CD14-positive monocyte (primary cell): ENCODE measurements at regions not wholly inside any gene's neighbourhood (a gene's known extent, or its start where the extent isn't known, plus 50 kb on each side); places are given as distances from the start of the nearest gene placed in this dataset.
"Not testable (repeated sequence)": the region's sequence is repeated elsewhere in the genome, so short reads cannot be mapped to it uniquely, and the experiment has no call there.

ENCODE experiments used
- DNase-seq, 3 donors: peaks; one replicate each; pipeline ENCODE4 v3.0.0-alpha.2; 2011 to 2022
- H2AFZ ChIP-seq: 2 replicates; pipeline ENCODE4 v1.6.0; 2012; ENCODE audit warnings: mild to moderate bottlenecking, low read depth, low read length, inconsistent platforms; ENCODE audit not compliant: insufficient read depth, poor library complexity, severe bottlenecking
- H3K27ac ChIP-seq, 2 donors: 1 replicate in 1 of 2; 2 replicates in 1 of 2; pipeline ENCODE4 v1.5.1; 2012 to 2013; ENCODE audit warnings: low read length in 2 of 2, control low read depth in 1 of 2, inconsistent platforms in 1 of 2, low read depth in 1 of 2, mild to moderate bottlenecking in 1 of 2
- H3K27me3 ChIP-seq, 2 donors: one replicate each; pipeline versions ENCODE4 v1.6.0 to v1.6.1; 2011 to 2013; ENCODE audit warnings: low read length in 2 of 2; ENCODE audit not compliant: control insufficient read depth in 2 of 2, insufficient read depth in 2 of 2
- H3K36me3 ChIP-seq, 2 donors: replicated peaks in 1 of 2; 1 replicate in 1 of 2; 2 replicates in 1 of 2; pipeline versions ENCODE4 v1.5.1 to v1.6.1; 2012 to 2013; ENCODE audit warnings: low read length in 2 of 2, control low read depth in 1 of 2, inconsistent platforms in 1 of 2, mild to moderate bottlenecking in 1 of 2; ENCODE audit not compliant: insufficient read depth in 2 of 2, control insufficient read depth in 1 of 2
- H3K4me1 ChIP-seq, 2 donors: 1 replicate in 1 of 2; 2 replicates in 1 of 2; pipeline versions ENCODE4 v1.5.1 to v1.6.1; 2012 to 2013; ENCODE audit warnings: low read length in 2 of 2, control low read depth in 1 of 2, inconsistent platforms in 1 of 2, mild to moderate bottlenecking in 1 of 2, moderate library complexity in 1 of 2; ENCODE audit not compliant: insufficient read depth in 2 of 2, control insufficient read depth in 1 of 2
- H3K4me2 ChIP-seq: replicated peaks from 2 replicates; pipeline ENCODE3; 2012; ENCODE audit warnings: low read length, moderate library complexity, mild to moderate bottlenecking; ENCODE audit not compliant: poor library complexity, severe bottlenecking; ENCODE audit errors: extremely low read depth
- H3K4me3 ChIP-seq, 3 experiments: fragments of 200-600 bp in 1 of 3; sonication (generic) in 1 of 3; replicated peaks in 1 of 3; 1 replicate in 2 of 3; 2 replicates in 1 of 3; pipeline ENCODE4 v1.5.1; 2011 to 2013; ENCODE audit warnings: low read length in 3 of 3, mild to moderate bottlenecking in 3 of 3, control low read depth in 2 of 3, low read depth in 2 of 3, inconsistent platforms in 1 of 3, moderate library complexity in 1 of 3
- H3K79me2 ChIP-seq: 2 replicates; pipeline ENCODE4 v1.6.0; 2012; ENCODE audit warnings: mild to moderate bottlenecking, control low read depth, inconsistent platforms, low read length, moderate library complexity; ENCODE audit not compliant: insufficient read depth
- H3K9ac ChIP-seq: 2 replicates; pipeline ENCODE4 v1.6.0; 2017; ENCODE audit warnings: low read length, mild to moderate bottlenecking; ENCODE audit not compliant: insufficient read depth, poor library complexity, severe bottlenecking
- H3K9me3 ChIP-seq, 2 donors: replicated peaks in 1 of 2; 1 replicate in 1 of 2; 2 replicates in 1 of 2; pipeline versions ENCODE4 v1.5.1 to v1.6.1; 2012 to 2013; ENCODE audit warnings: low read length in 2 of 2, control low read depth in 1 of 2; ENCODE audit not compliant: control insufficient read depth in 1 of 2, insufficient read depth in 1 of 2
- H4K20me1 ChIP-seq: 2 replicates; pipeline ENCODE4 v1.6.0; 2012; ENCODE audit warnings: mild to moderate bottlenecking, low read length, control low read depth, moderate library complexity; ENCODE audit not compliant: insufficient read depth
- H3K27ac Mint-ChIP-seq, 7 donors: one replicate each; pipeline ENCODE4 v1.8.0; 2020; ENCODE audit warnings: mild to moderate bottlenecking in 7 of 7, mixed read lengths in 7 of 7, moderate library complexity in 6 of 7, inconsistent platforms in 2 of 7
- H3K27me3 Mint-ChIP-seq, 3 donors: one replicate each; pipeline ENCODE4 v1.8.0; 2021 to 2022; ENCODE audit warnings: low read depth in 3 of 3, mild to moderate bottlenecking in 3 of 3, mixed read lengths in 3 of 3, moderate library complexity in 3 of 3, inconsistent platforms in 1 of 3
- H3K36me3 Mint-ChIP-seq, 2 donors: one replicate each; pipeline ENCODE4 v1.8.0; 2020; ENCODE audit warnings: mixed read lengths in 2 of 2, inconsistent platforms in 1 of 2, mild to moderate bottlenecking in 1 of 2
- H3K4me1 Mint-ChIP-seq: one replicate; pipeline ENCODE4 v1.8.0; 2020; ENCODE audit warnings: mild to moderate bottlenecking, mixed read lengths
- H3K4me3 Mint-ChIP-seq, 2 donors: one replicate each; pipeline ENCODE4 v1.8.0; 2020; ENCODE audit warnings: mild to moderate bottlenecking in 2 of 2, mixed read lengths in 2 of 2, moderate library complexity in 1 of 2
- H3K9me3 Mint-ChIP-seq, 7 donors: one replicate each; pipeline ENCODE4 v1.8.0; 2020 to 2022; ENCODE audit warnings: mixed read lengths in 7 of 7, mild to moderate bottlenecking in 6 of 7, moderate library complexity in 6 of 7, inconsistent platforms in 2 of 7
- CTCF ChIP-seq: fragments of 200-600 bp; IDR thresholded peaks from one replicate; pipeline ENCODE4 v1.8.0; 2022; ENCODE audit warnings: antibody characterized with exemption, mild to moderate bottlenecking
- WGBS: methylation state at CpG from one replicate; pipeline ENCODE4 v1.1.5; 2013; ENCODE audit warnings: missing lambda C conversion rate; ENCODE audit not compliant: insufficient coverage; 5-methylcytosine and 5-hydroxymethylcytosine counted together
- intact Hi-C, 2 donors: fragments of 100-400 bp; cut with micrococcal nuclease; formaldehyde crosslinking; loops; one replicate each; pipeline versions ENCODE4 v1.15.0 to v1.15.1; 2023

- no peak for DNase-seq
- H3K4me3 Mint-ChIP-seq, result no peak overlapping the region
- H3K9me3 Mint-ChIP-seq, result peaks cover 0 to 2% (median 0%) of the 10 kb centered on the region in 7 donors
- H3K36me3 ChIP-seq, result no peaks in the 10 kb centered on the region
- intact Hi-C loops, result no loop called here
- no peaks in the 10 kb centered on the region for H3K79me2 ChIP-seq
- H3K27ac ChIP-seq, result no peak overlapping the region
- H3K9ac ChIP-seq, result no peak overlapping the region
- no peak overlapping the region for H2AFZ ChIP-seq
- H3K27me3 ChIP-seq, result no peaks in the 10 kb centered on the region
- no peaks in the 10 kb centered on the region for H3K9me3 ChIP-seq
- peaks cover 12% of the 10 kb centered on the region for H3K4me1 Mint-ChIP-seq
- no peaks in the 10 kb centered on the region for H4K20me1 ChIP-seq
- peaks cover 5 to 10% of the 10 kb centered on the region in 2 donors for H3K4me1 ChIP-seq
- WGBS, result no CpG with 5 or more reads among the region's 5 CpGs
- H3K4me3 ChIP-seq, result no peak overlapping the region
- no peak overlapping the region for H3K27ac Mint-ChIP-seq
- no peak for TF ChIP-seq CTCF
- peaks cover 0 to 2% (median 1%) of the 10 kb centered on the region in 3 donors for H3K27me3 Mint-ChIP-seq
- H3K36me3 Mint-ChIP-seq, result no peaks in the 10 kb centered on the region
- H3K4me2 ChIP-seq, result no peak overlapping the region
Measured at GRCh38 chr1:101174722-101175121, 62.1 kb upstream of the S1PR1 start.

- intact Hi-C loops, H3K27me3 ChIP-seq, H3K4me1 ChIP-seq, H3K4me2 ChIP-seq, H3K36me3 ChIP-seq, H4K20me1 ChIP-seq, H3K4me1 Mint-ChIP-seq, H3K27ac ChIP-seq, H3K27ac Mint-ChIP-seq, H3K36me3 Mint-ChIP-seq, DNase-seq, H2AFZ ChIP-seq, H3K9me3 ChIP-seq, H3K79me2 ChIP-seq, H3K4me3 Mint-ChIP-seq, H3K27me3 Mint-ChIP-seq, H3K4me3 ChIP-seq, H3K9me3 Mint-ChIP-seq, H3K9ac ChIP-seq: not testable (repeated sequence)
- no CpG with 5 or more reads among the region's 4 CpGs for WGBS
Measured at GRCh38 chr1:101174298-101174697, 62.5 kb upstream of the S1PR1 start.
